ENCODE measurements at regions not wholly inside any gene's neighbourhood (a gene's known extent, or its start where the extent isn't known, plus 50 kb on each side); places are given as distances from the start of the nearest gene placed in this dataset.

DNA sequence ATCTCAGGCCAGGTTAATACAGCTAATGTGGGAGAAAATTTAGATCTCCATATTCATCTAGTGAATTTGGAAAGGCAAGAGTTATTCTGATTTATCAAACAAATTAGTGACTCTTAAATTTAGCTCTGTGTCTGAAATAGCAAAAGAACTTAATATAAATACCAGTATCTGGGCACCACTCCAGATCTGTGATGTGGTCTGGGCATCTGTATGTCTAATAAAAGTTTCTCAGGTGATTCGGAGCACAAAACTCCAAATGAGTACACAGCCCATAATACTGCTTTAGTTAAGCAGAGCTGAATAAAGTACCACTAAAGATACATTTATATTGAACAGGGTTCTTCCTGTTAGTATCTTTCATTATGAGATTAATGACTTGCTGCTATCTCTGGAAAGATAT, 261.4 kb downstream of the BAMBI start:
- Mint-ChIP-seq H3K27me3 (peaks cover 6% of the 10 kb centered on the region), H3K4me3 (no peak overlapping the region), H3K36me3 (ENCODE audit: low read depth) (no peaks in the 10 kb centered on the region), H3K27ac (no peak overlapping the region), H3K4me1 (ENCODE audit: low read depth) (no peaks in the 10 kb centered on the region), H3K9me3 (peaks cover 4% of the 10 kb centered on the region)
- intact Hi-C loops (cut with micrococcal nuclease): no loop called here

DNA sequence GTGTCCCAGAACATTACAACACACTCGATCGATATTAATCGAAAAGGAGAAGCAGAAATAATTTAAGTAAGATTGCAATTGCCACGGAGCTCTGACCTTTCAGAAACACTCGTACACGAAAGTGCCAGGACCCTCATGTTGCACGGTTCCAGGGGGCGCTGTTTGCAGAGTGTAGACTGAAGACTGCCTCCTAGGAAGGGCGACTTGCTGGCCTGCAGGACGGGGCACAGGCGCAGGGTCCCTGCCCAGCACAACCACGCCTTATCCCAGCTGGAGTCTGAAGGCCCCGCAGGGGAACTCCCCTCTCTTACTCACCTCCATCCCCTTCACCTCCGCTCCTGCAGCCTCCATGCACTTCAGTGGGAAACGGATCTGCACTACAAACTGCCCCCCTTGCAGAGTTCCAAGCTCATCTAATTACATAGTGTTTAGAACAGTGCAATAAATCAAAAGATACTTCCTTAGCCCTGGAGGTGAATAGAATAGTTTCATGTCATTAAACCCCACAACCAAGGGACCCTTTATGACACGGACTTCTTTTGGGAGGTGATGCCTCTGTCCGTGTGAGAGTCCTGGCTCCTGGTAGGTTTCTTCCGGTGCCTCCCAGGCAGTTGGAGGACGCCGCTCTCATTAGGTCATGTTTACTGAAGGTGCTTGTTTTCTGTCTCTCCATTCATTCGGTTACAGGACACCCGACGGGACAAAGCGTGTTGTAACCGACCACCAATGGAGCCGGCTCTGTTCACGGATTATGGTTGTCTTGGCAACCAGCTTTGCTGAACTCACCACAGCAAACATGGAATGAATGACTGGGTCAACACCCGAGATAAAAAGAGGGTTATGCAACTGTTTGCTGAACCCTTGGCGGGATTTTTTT, 262.2 kb downstream of the BAMBI start:
- Mint-ChIP-seq H3K4me1 (ENCODE audit: low read depth) (no peaks in the 10 kb centered on the region), H3K27me3 (peaks cover 6% of the 10 kb centered on the region), H3K4me3 (no peak overlapping the region), H3K36me3 (ENCODE audit: low read depth) (no peaks in the 10 kb centered on the region), H3K9me3 (peaks cover 1% of the 10 kb centered on the region), H3K27ac (no peak overlapping the region)
- intact Hi-C loops (cut with micrococcal nuclease): no loop called here

DNA sequence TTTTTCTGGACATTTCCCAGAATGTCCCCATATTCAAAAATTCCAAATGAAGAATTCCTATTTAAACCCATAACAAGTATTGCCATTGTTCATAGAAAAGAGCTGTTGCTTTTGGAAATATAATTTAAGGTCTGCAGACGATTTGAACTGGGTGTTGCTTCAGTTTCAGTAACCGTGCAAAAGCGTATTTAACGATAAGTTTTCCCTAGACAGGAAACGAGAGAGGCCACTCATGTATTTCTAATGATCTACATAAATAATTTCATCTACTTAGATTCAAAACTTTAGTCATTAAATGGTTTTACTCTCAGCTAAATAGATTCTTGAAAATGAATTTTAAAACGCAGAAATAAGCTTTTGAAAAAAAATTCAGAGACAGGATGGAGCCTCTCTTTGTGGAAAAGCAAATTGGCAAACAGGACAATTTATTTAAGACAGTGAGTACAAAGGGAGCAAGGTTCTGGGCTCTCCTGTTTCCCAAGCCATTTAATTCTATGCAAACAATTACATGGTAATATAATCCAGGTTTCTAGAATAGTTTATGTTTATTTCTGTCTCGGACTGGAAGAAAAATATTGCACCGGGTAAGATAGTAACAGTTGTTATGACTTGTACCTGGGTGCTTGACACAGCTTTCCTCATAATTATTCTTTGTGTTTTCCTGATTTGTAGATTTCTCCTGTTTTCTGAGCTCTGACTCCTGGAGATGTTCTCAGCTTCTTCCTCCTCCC, 263.0 kb downstream of the BAMBI start:
- Mint-ChIP-seq H3K9me3 (peaks cover 9% of the 10 kb centered on the region), H3K4me1 (ENCODE audit: low read depth) (no peaks in the 10 kb centered on the region), H3K27me3 (peaks cover 6% of the 10 kb centered on the region), H3K36me3 (ENCODE audit: low read depth) (no peaks in the 10 kb centered on the region), H3K27ac (no peak overlapping the region), H3K4me3 (no peak overlapping the region)
- intact Hi-C loops (cut with micrococcal nuclease): no loop called here

DNA sequence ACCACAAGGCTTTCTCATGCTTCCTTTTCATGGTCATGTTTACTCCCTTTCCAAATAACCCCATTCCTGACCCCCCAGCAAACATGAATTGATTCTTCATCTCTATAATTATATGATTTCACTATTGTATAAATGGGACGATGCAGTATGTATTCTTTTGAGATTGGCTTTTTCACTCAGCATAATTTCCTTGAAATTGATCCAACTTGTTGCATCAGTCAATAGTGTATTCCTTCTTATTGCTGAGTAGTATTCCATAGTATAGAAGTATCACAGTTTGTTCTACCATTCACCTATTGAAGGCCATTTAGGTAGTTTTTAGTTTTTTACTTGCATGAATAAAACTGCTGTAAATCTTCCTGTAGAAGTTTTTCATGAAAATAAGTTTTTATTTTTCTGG, 264.7 kb downstream of the BAMBI start:
- intact Hi-C loops (cut with micrococcal nuclease): no loop called here
- peaks cover 7% of the 10 kb centered on the region for H3K27me3 Mint-ChIP-seq
- H3K4me3 Mint-ChIP-seq: no peak overlapping the region
- no peaks in the 10 kb centered on the region for H3K4me1 Mint-ChIP-seq (ENCODE audit: low read depth)
- H3K9me3 Mint-ChIP-seq: peaks cover 11% of the 10 kb centered on the region
- H3K27ac Mint-ChIP-seq: no peak overlapping the region
- H3K36me3 Mint-ChIP-seq (ENCODE audit: low read depth): no peaks in the 10 kb centered on the region

DNA sequence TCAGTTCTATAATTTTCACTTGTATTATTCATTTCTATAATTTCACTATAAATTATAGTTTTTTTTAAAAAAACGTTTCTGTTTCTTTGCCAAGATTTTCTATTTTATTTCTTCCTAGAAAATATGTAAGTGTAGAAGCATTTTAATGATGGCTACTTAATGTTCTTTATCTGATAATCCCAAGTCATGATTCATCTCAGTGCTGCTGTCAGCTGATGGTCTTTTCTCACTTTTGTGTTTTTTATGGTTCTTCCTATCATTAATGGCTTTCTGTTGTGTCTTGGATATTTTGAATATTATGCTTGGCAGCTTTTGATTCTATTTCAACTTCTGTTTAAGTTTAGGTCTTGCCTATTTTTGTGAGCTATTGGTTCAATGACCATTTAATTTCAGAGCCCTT, 268.6 kb downstream of the BAMBI start:
- Mint-ChIP-seq H3K27ac (no peak overlapping the region), H3K4me1 (ENCODE audit: low read depth) (no peaks in the 10 kb centered on the region), H3K36me3 (ENCODE audit: low read depth) (no peaks in the 10 kb centered on the region), H3K9me3 (peaks cover 11% of the 10 kb centered on the region), H3K27me3 (peaks cover 2% of the 10 kb centered on the region), H3K4me3 (no peak overlapping the region)
- intact Hi-C loops (cut with micrococcal nuclease): no loop called here

DNA sequence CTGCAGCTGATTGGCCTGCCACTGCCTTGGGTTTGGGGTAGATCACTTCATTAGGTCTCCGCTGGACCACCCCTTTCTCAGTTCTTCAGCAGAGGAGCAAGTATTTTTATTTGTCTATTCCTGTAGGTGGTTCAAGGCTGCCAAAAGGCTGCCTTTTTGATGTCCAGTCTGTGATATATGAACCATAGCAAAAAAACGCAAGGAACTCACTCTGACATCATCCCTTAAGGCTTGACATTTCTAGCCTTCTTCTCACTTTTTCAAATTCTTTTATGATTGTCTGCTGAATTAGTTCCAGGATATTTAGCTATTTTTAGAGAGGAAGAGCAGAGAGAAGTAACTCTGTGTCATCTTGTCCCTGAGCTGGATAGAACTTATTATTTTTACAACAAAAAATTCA, 269.2 kb downstream of the BAMBI start:
- intact Hi-C loops (cut with micrococcal nuclease): no loop called here
- H3K4me3 Mint-ChIP-seq: no peak overlapping the region
- H3K36me3 Mint-ChIP-seq (ENCODE audit: low read depth): no peaks in the 10 kb centered on the region
- no peaks in the 10 kb centered on the region for H3K4me1 Mint-ChIP-seq (ENCODE audit: low read depth)
- peaks cover 2% of the 10 kb centered on the region for H3K27me3 Mint-ChIP-seq
- no peak overlapping the region for H3K27ac Mint-ChIP-seq
- H3K9me3 Mint-ChIP-seq: peaks cover 11% of the 10 kb centered on the region

DNA sequence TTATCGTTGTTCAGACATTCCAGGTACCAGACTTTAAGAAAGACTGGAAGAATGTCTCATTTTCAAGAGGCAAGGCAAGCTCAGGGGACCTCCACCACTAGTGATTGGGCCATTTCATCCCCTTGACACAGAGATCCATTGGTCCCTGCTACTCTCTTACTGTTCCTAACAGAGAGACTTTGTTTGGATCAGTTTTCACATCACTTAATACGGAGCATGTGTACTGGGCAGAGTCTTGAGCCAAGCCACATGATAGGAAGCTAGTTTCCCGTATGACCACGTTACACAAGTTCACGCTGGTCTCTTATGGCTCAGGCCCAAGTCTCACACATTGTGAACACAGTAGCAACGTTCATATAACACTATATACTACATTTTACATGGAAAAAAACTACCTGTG, 269.9 kb downstream of the BAMBI start:
- Mint-ChIP-seq H3K27ac (no peak overlapping the region), H3K9me3 (peaks cover 11% of the 10 kb centered on the region), H3K4me3 (no peak overlapping the region), H3K4me1 (ENCODE audit: low read depth) (no peaks in the 10 kb centered on the region), H3K36me3 (ENCODE audit: low read depth) (no peaks in the 10 kb centered on the region), H3K27me3 (peaks cover 2% of the 10 kb centered on the region)
- intact Hi-C loops (cut with micrococcal nuclease): no loop called here

DNA sequence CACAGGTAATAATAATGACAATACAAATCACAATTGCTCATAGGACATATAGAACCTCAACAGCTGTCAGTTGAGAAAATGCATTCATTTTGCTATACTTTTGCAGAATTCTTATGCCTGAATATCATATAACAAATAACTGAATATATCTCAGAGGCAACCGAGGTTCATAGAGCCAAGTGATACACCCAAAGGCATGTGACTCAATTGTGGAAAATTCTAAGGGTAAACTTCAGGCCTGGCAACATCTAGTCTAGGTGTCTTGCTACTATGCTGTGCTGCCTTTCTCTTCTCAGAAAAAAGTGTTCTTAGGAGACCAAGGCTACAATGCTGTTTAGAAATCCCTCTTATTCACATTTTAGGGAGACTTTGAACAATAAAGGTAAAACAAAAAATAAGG, 270.7 kb downstream of the BAMBI start:
- H3K4me1 Mint-ChIP-seq (ENCODE audit: low read depth): no peaks in the 10 kb centered on the region
- no peak overlapping the region for H3K4me3 Mint-ChIP-seq
- no peak overlapping the region for H3K27ac Mint-ChIP-seq
- intact Hi-C loops (cut with micrococcal nuclease): no loop called here
- peaks cover 2% of the 10 kb centered on the region for H3K27me3 Mint-ChIP-seq
- H3K9me3 Mint-ChIP-seq: peaks cover 11% of the 10 kb centered on the region
- no peaks in the 10 kb centered on the region for H3K36me3 Mint-ChIP-seq (ENCODE audit: low read depth)

DNA sequence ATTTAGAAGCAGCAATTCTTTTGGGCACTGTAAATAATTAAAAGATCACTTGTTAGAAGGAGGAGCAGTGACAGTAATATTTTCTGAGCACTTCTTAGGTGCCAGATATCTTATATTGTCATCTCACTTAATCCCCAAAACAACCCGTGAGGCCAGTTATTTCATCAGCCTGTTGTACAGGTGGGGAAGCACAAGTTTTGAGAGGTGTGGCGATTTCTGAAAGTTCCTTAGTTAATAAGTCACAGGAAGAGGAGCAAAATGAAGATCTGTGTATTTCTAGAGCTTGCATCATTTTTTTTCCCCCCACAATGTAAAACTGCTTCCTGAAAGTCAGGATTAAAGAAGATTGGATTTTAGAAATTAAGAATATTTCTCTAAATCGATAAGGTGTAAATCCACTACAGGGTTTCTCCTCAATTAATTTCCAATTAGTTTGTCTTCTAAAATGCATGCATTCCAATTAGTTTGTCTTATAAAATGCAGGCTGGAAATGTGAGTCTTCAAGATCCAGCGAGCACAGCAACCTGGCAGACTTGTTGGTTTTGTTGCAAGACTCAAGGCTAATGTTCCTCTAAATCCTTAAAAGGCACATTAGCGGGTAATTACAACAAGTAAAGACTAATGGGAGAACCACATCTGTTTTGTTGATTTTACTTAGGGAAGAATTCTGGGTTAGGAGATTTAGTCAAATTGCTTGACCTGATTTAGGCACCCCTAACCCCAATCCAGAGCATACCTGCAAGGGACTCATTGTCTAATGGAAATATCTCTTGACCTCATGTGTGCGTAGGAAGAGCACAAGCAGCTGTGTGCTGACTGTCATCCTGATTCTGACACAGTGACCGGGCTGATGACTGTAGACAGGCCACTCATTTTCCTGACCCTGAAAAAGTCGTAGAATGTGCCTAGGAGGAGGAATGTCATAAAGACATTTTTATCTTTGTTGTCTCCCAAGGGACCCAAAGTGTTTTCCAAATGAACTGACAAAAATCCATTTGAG, 272.0 kb downstream of the BAMBI start:
- Mint-ChIP-seq H3K27ac (no peak overlapping the region), H3K36me3 (ENCODE audit: low read depth) (no peaks in the 10 kb centered on the region), H3K27me3 (peaks cover 2% of the 10 kb centered on the region), H3K9me3 (peaks cover 11% of the 10 kb centered on the region), H3K4me1 (ENCODE audit: low read depth) (no peaks in the 10 kb centered on the region), H3K4me3 (no peak overlapping the region)
- intact Hi-C loops (cut with micrococcal nuclease): no loop called here

DNA sequence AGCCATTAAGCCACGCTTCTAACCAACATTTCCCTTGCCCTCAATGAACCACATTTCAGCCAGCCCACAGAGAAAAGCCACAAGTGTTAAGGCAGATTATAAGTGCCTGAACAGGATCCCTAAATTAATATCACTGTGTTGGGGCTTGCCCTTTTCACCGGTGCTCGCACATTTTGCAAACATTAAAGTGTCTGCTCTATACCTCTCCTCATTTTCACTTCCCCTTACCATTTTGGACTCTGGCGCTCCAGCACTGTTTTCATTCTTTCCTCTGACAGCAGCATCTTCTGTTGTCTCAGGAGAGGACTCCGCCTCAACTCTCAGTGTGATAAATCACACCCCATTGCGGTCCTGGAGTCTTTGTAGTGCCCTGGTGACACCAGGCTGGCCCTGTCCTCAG, 274.2 kb downstream of the BAMBI start:
- Mint-ChIP-seq H3K4me1 (ENCODE audit: low read depth) (no peaks in the 10 kb centered on the region), H3K36me3 (ENCODE audit: low read depth) (no peaks in the 10 kb centered on the region), H3K27me3 (no peaks in the 10 kb centered on the region), H3K4me3 (no peak overlapping the region), H3K27ac (no peak overlapping the region), H3K9me3 (no peaks in the 10 kb centered on the region)
- intact Hi-C loops (cut with micrococcal nuclease): no loop called here

DNA sequence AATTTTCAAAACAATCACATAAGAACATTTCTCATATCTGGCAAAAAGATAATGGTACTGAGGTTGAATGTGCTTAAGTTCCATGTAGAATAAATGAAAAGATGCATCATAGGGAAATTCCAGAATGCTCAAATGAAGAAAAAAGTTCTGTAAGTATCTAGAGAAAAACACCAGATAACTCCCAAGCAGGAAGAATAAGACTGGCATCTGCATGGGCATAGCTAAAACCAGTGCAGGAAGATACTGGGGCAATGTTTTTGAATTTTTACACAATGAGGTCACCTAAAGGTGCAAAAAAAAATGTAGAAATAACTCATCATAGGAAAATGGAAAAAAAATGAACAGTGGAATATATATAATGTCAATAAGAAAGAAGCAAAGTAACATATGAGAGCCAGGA, 275.2 kb downstream of the BAMBI start:
- Mint-ChIP-seq H3K27me3 (no peaks in the 10 kb centered on the region), H3K9me3 (no peaks in the 10 kb centered on the region), H3K36me3 (ENCODE audit: low read depth) (no peaks in the 10 kb centered on the region), H3K4me1 (ENCODE audit: low read depth) (no peaks in the 10 kb centered on the region), H3K4me3 (no peak overlapping the region), H3K27ac (no peak overlapping the region)
- intact Hi-C loops (cut with micrococcal nuclease): no loop called here

DNA sequence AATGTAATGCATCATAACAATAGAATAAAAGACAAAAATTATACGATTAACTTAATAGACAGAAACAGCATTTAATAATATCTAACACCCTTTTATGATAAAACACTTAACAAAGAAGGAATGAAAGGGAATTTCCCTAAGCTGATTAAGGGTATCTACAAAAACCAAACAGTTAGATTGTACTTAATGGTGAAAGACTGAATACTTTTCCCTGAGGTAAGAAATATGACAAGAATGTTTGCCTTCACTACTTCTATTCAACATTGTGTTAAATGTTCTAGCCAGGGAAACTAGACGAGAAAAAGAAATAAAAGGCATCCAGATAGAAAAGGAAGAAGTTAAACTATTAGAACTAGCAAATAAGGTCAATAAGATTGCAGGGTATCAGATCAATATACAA, 276.9 kb downstream of the BAMBI start:
- Mint-ChIP-seq H3K27me3 (no peaks in the 10 kb centered on the region), H3K4me3 (no peak overlapping the region), H3K27ac (no peak overlapping the region), H3K4me1 (ENCODE audit: low read depth) (no peaks in the 10 kb centered on the region), H3K9me3 (peaks cover 7% of the 10 kb centered on the region), H3K36me3 (ENCODE audit: low read depth) (no peaks in the 10 kb centered on the region)
- intact Hi-C loops (cut with micrococcal nuclease): no loop called here

DNA sequence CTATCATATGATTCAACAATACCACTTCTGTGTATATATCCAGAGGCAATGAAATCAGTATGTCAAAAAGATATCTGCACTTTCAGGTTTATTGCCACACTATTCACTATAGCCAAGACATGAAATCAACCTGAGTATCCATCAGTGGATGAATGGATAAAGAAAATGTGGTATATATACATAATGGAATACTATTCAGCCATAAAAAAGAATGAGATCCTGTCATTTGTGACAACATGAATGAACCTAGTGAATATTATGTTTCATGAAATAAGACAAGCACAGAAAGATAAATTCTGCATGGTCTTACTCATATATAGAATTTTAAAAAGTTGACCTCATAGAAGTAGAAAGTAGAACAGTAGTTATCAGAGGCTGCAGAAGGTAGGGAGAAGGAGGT, 281.1 kb downstream of the BAMBI start:
- intact Hi-C loops (cut with micrococcal nuclease): no loop called here
- Mint-ChIP-seq H3K4me3 (no peak overlapping the region), H3K27me3 (no peaks in the 10 kb centered on the region), H3K27ac (no peak overlapping the region), H3K36me3 (ENCODE audit: low read depth) (no peaks in the 10 kb centered on the region), H3K4me1 (ENCODE audit: low read depth) (no peaks in the 10 kb centered on the region), H3K9me3 (peaks cover 7% of the 10 kb centered on the region)
